Body of pancreas (tissue), 4 donors: ENCODE measurements at regions not wholly inside any gene's neighbourhood (a gene's known extent, or its start where the extent isn't known, plus 50 kb on each side); places are given as distances from the start of the nearest gene placed in this dataset.

Experiments used
- POLR2A ChIP-seq, 3 donors: fragments of 450-650 bp; IDR thresholded peaks; one replicate each; pipeline ENCODE4 v1.6.1; 2016; ENCODE audit warnings: antibody characterized with exemption in 3 of 3, mild to moderate bottlenecking in 2 of 3
- TF ChIP-seq, protein P1 (sequence below), 7 experiments: fragments of 450-650 bp in 4 of 7; fragments of 200-600 bp in 3 of 7; sonication (generic) in 3 of 7; IDR thresholded peaks; one replicate each; pipeline ENCODE4 v1.5.1; 2016 to 2019; ENCODE audit warnings: antibody characterized with exemption in 7 of 7

GRCh38 chr1:170356585-170356984, 175.4 kb upstream of the GORAB start:
- TF ChIP-seq, protein P1, sequence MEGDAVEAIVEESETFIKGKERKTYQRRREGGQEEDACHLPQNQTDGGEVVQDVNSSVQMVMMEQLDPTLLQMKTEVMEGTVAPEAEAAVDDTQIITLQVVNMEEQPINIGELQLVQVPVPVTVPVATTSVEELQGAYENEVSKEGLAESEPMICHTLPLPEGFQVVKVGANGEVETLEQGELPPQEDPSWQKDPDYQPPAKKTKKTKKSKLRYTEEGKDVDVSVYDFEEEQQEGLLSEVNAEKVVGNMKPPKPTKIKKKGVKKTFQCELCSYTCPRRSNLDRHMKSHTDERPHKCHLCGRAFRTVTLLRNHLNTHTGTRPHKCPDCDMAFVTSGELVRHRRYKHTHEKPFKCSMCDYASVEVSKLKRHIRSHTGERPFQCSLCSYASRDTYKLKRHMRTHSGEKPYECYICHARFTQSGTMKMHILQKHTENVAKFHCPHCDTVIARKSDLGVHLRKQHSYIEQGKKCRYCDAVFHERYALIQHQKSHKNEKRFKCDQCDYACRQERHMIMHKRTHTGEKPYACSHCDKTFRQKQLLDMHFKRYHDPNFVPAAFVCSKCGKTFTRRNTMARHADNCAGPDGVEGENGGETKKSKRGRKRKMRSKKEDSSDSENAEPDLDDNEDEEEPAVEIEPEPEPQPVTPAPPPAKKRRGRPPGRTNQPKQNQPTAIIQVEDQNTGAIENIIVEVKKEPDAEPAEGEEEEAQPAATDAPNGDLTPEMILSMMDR (IDR thresholded peaks at IDR 0.05) = no peak
- no peak for TF ChIP-seq POLR2A (IDR thresholded peaks at IDR 0.05)
